GM12891 (cell line): ENCODE measurements at regions not wholly inside any gene's neighbourhood (a gene's known extent, or its start where the extent isn't known, plus 50 kb on each side); places are given as distances from the start of the nearest gene placed in this dataset.

Experiments used
- DNase-seq: peaks from one replicate; pipeline ENCODE4 v3.0.0; 2011; ENCODE audit warnings: low spot score; ENCODE audit not compliant: insufficient read length
- FAIRE-seq: peaks from 2 replicates; lab custom pipeline; 2011; peaks lifted over from hg19 to GRCh38; lab: Jason Lieb, UNC
- PAX5 ChIP-seq: IDR thresholded peaks from 2 replicates; pipeline ENCODE4 v1.6.1; 2011; ENCODE audit warnings: low read length, moderate library complexity, mild to moderate bottlenecking; ENCODE audit not compliant: insufficient read depth, severe bottlenecking
- POLR2A ChIP-seq: IDR thresholded peaks from 2 replicates; pipeline ENCODE4 v1.6.1; 2011; ENCODE audit warnings: low read depth, low read length, control low read depth
- POU2F2 ChIP-seq: IDR thresholded peaks from 2 replicates; pipeline ENCODE4 v1.6.1; 2011; ENCODE audit warnings: low read depth, mild to moderate bottlenecking, control low read depth, low read length, moderate library complexity
- TAF1 ChIP-seq: IDR thresholded peaks from 2 replicates; pipeline ENCODE4 v1.6.1; 2011; ENCODE audit warnings: low read depth, low read length, control low read depth

- FAIRE-seq (no peak), DNase-seq (no peak)
- TF ChIP-seq TAF1 (no peak), PAX5 (no peak), POU2F2 (no peak)
Observed at GRCh38 chr14:50056435-50056834, 59.9 kb downstream of the VCPKMT start.

DNA sequence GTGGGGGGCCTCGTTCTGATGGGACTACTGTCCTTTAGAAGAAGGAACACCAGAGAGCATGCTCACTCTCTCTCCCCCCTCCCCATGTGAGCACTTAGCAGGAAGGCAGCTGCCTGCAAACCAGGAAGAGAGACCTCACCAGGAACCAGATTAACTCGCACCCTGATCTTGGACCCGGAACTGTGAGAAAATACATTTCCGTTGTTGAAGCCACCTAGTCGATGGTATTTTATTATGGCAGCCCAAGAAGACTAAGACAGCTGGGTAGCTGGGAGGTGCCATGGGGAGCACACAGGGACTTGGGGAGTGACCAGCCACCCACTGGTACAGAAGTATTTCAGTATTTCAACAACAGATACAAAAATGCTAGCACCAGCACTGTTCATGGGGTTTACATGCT is 59.0 kb downstream of the VCPKMT start:
- no peak for FAIRE-seq
- DNase-seq, result no peak
- TF ChIP-seq POU2F2, result no peak

DNA sequence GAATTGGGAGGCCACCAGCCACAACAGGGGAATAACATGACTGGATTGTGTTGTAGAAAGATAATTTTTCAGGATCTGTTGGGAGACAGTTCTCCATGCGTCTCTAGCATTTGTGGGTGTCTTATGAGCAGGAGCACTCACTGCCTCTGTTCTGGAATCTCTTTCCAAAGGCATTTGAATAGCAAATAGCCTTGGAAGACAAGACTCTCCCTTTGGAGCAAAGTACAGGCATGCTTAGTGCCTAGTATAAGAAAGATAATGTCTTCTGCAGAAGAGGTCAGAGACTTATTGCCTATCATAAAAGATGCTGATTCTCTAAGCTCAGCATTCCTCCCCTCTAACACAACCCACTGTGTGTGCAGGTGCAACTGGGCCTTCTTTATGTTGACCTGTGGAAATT is 58.3 kb downstream of the VCPKMT start:
- no peak for DNase-seq
- no peak for FAIRE-seq
- TF ChIP-seq POLR2A, result no peak
- no peak for TF ChIP-seq POU2F2
